GM23338 (cell line): ENCODE measurements at regions not wholly inside any gene's neighbourhood (a gene's known extent, or its start where the extent isn't known, plus 50 kb on each side); places are given as distances from the start of the nearest gene placed in this dataset.
A peak's percentile ranks its signal among the peaks of the same experiment; 100 is the strongest.

Source experiments
- ATAC-seq: fragments of 200-7000 bp; cut with Tn5 transposase; 3 replicates; pipeline ENCODE4 v1.9.1; 2020
- DNase-seq: peaks from one replicate; pipeline ENCODE4 v3.0.0-alpha.2; 2015; ENCODE audit warnings: low spot score
- H2AFZ ChIP-seq: fragments of 200-600 bp; sonication (generic); 2 replicates; pipeline ENCODE4 v1.8.0; 2016; ENCODE audit warnings: antibody characterized with exemption, mild to moderate bottlenecking, moderate library complexity
- H3F3A ChIP-seq: fragments of 200-600 bp; sonication (generic); replicated peaks from 2 replicates; pipeline ENCODE4 v1.8.0; 2017; ENCODE audit warnings: antibody characterized with exemption, mixed run types, low read depth
- H3K27ac ChIP-seq: fragments of 200-600 bp; sonication (generic); 2 replicates; pipeline ENCODE4 v1.6.1; 2016; ENCODE audit warnings: low read depth
- H3K27me3 ChIP-seq: fragments of 200-600 bp; sonication (generic); 2 replicates; pipeline ENCODE4 v1.8.0; 2016; ENCODE audit warnings: mild to moderate bottlenecking, mixed run types, moderate library complexity; ENCODE audit not compliant: insufficient read depth
- H3K36me3 ChIP-seq: fragments of 200-600 bp; sonication (generic); 2 replicates; pipeline ENCODE4 v1.8.0; 2016; ENCODE audit warnings: mild to moderate bottlenecking; ENCODE audit not compliant: insufficient read depth
- H3K4me1 ChIP-seq: fragments of 200-600 bp; sonication (generic); 2 replicates; pipeline ENCODE4 v1.8.0; 2016; ENCODE audit warnings: mild to moderate bottlenecking, moderate library complexity; ENCODE audit not compliant: insufficient read depth
- H3K4me2 ChIP-seq: fragments of 200-600 bp; sonication (generic); 2 replicates; pipeline ENCODE4 v1.7.1; 2017; ENCODE audit warnings: mixed run types
- H3K4me3 ChIP-seq: fragments of 200-600 bp; sonication (generic); 2 replicates; pipeline ENCODE4 v1.6.1; 2016; ENCODE audit warnings: mixed run types
- H3K79me2 ChIP-seq: fragments of 200-600 bp; sonication (generic); replicated peaks from 2 replicates; pipeline ENCODE4 v1.8.0; 2017; ENCODE audit warnings: mild to moderate bottlenecking; ENCODE audit not compliant: insufficient read depth
- H3K9me2 ChIP-seq: fragments of 200-600 bp; sonication (generic); 2 replicates; pipeline ENCODE4 v1.8.0; 2017; ENCODE audit not compliant: insufficient read depth
- H4K20me1 ChIP-seq: fragments of 200-600 bp; sonication (generic); replicated peaks from 2 replicates; pipeline ENCODE4 v1.8.0; 2017; ENCODE audit warnings: mild to moderate bottlenecking; ENCODE audit not compliant: insufficient read depth
- H3K27ac Mint-ChIP-seq: 2 replicates; pipeline ENCODE4 v1.8.0; 2020; ENCODE audit warnings: inconsistent platforms, mild to moderate bottlenecking, moderate library complexity, mixed read lengths
- H3K27me3 Mint-ChIP-seq: 3 replicates; pipeline ENCODE4 v1.8.0; 2022; ENCODE audit warnings: low read depth, mild to moderate bottlenecking, moderate library complexity, mixed read lengths, inconsistent platforms; ENCODE audit not compliant: insufficient read depth, poor library complexity
- H3K36me3 Mint-ChIP-seq: 3 replicates; pipeline ENCODE4 v1.8.0; 2021; ENCODE audit warnings: low read depth, mild to moderate bottlenecking, inconsistent platforms, moderate library complexity, mixed read lengths
- H3K4me1 Mint-ChIP-seq: 3 replicates; pipeline ENCODE4 v1.8.0; 2020; ENCODE audit warnings: mild to moderate bottlenecking, inconsistent platforms, mixed read lengths
- H3K4me3 Mint-ChIP-seq: 3 replicates; pipeline ENCODE4 v1.8.0; 2021; ENCODE audit warnings: moderate library complexity, mild to moderate bottlenecking, inconsistent platforms, mixed read lengths
- H3K9me3 Mint-ChIP-seq: 3 replicates; pipeline ENCODE4 v1.8.0; 2020; ENCODE audit warnings: moderate library complexity, mild to moderate bottlenecking, inconsistent platforms, mixed read lengths
- CREB1 ChIP-seq: fragments of 250-450 bp; sonication (Bioruptor Pico); IDR thresholded peaks from 2 replicates; pipeline ENCODE4 v1.5.0; 2020; ENCODE audit warnings: low read depth, mild to moderate bottlenecking, moderate library complexity
- CTCF ChIP-seq, 2 experiments: fragments of 200-600 bp in 1 of 2; sonication (generic) in 1 of 2; conservative IDR thresholded peaks; 2 replicates each; pipeline versions ENCODE4 v1.5.1 to v1.6.1; 2016 to 2017; ENCODE audit warnings: antibody characterized with exemption in 2 of 2, low read depth in 2 of 2, mild to moderate bottlenecking in 2 of 2, moderate library complexity in 1 of 2
- EZH2 ChIP-seq: fragments of 200-600 bp; sonication (generic); IDR thresholded peaks from one replicate; pipeline ENCODE4 v1.8.0; 2017; ENCODE audit warnings: antibody characterized with exemption, mild to moderate bottlenecking, low read depth; ENCODE audit not compliant: unreplicated experiment
- EZH2phosphoT487 ChIP-seq: fragments of 200-600 bp; sonication (generic); IDR thresholded peaks from one replicate; pipeline ENCODE4 v1.8.1; 2018; ENCODE audit warnings: antibody characterized with exemption; ENCODE audit not compliant: unreplicated experiment
- JUNB ChIP-seq: IDR thresholded peaks from one replicate; pipeline ENCODE4 v1.6.1; 2016; ENCODE audit warnings: antibody characterized with exemption; ENCODE audit not compliant: unreplicated experiment
- NANOG ChIP-seq: IDR thresholded peaks from 2 replicates; pipeline ENCODE4 v1.6.1; 2016; ENCODE audit warnings: antibody characterized with exemption, borderline replicate concordance
- POLR2AphosphoS5 ChIP-seq: IDR thresholded peaks from 2 replicates; pipeline ENCODE4 v1.6.1; 2016; ENCODE audit warnings: antibody characterized with exemption, low read depth
- STAT1 ChIP-seq: IDR thresholded peaks from one replicate; pipeline ENCODE4 v1.6.1; 2016; ENCODE audit warnings: antibody characterized with exemption; ENCODE audit not compliant: unreplicated experiment
- ZNF114 ChIP-seq: fragments of 250-450 bp; sonication (Bioruptor Pico); IDR thresholded peaks from 2 replicates; pipeline ENCODE4 v1.5.0; 2020; ENCODE audit warnings: mild to moderate bottlenecking, moderate library complexity
- ZNF331 ChIP-seq: fragments of 250-450 bp; sonication (Bioruptor Pico); IDR thresholded peaks from 2 replicates; pipeline ENCODE4 v1.5.0; 2020; ENCODE audit warnings: low read depth, mild to moderate bottlenecking, moderate library complexity
- TF ChIP-seq, protein P1 (sequence below): fragments of 250-450 bp; sonication (Bioruptor Pico); IDR thresholded peaks from 2 replicates; pipeline ENCODE4 v1.5.0; 2020; ENCODE audit warnings: mild to moderate bottlenecking, moderate library complexity
- TF ChIP-seq, protein P2 (sequence below): IDR thresholded peaks from one replicate; pipeline ENCODE4 v1.6.1; 2018; ENCODE audit warnings: antibody characterized with exemption; ENCODE audit not compliant: unreplicated experiment
- TF ChIP-seq, protein P3 (sequence below): IDR thresholded peaks from 2 replicates; pipeline ENCODE4 v1.6.1; 2016; ENCODE audit warnings: antibody characterized with exemption

- H3K9me2 ChIP-seq, result no peaks in the 10 kb centered on the region
- DNase-seq (no peak), ATAC-seq (peak; percentile 50; the same call in 2 of the 3 replicates)
- H3K4me2 ChIP-seq, result no peak overlapping the region
- Mint-ChIP-seq H3K27ac (no peak overlapping the region), H3K9me3 (no peaks in the 10 kb centered on the region), H3K4me3 (no peak overlapping the region), H3K27me3 (no peaks in the 10 kb centered on the region), H3K4me1 (peaks cover 11% of the 10 kb centered on the region; the same call in 2 of the 3 replicates), H3K36me3 (no peaks in the 10 kb centered on the region)
- H3K27me3 ChIP-seq, result no peaks in the 10 kb centered on the region
- no peaks in the 10 kb centered on the region for H3K36me3 ChIP-seq
- TF ChIP-seq ZNF331 (no peak), CTCF (conservative IDR thresholded peaks at IDR 0.05; ENCODE audit: low read depth in 2 of 2) (no peak), POLR2AphosphoS5 (no peak), NANOG (no peak), STAT1 (no peak), EZH2phosphoT487 (no peak), ZNF114 (CRISPR knock-in tag) (no peak), EZH2 (no peak), JUNB (no peak), CREB1 (CRISPR knock-in tag) (no peak)
- TF ChIP-seq, protein P1, sequence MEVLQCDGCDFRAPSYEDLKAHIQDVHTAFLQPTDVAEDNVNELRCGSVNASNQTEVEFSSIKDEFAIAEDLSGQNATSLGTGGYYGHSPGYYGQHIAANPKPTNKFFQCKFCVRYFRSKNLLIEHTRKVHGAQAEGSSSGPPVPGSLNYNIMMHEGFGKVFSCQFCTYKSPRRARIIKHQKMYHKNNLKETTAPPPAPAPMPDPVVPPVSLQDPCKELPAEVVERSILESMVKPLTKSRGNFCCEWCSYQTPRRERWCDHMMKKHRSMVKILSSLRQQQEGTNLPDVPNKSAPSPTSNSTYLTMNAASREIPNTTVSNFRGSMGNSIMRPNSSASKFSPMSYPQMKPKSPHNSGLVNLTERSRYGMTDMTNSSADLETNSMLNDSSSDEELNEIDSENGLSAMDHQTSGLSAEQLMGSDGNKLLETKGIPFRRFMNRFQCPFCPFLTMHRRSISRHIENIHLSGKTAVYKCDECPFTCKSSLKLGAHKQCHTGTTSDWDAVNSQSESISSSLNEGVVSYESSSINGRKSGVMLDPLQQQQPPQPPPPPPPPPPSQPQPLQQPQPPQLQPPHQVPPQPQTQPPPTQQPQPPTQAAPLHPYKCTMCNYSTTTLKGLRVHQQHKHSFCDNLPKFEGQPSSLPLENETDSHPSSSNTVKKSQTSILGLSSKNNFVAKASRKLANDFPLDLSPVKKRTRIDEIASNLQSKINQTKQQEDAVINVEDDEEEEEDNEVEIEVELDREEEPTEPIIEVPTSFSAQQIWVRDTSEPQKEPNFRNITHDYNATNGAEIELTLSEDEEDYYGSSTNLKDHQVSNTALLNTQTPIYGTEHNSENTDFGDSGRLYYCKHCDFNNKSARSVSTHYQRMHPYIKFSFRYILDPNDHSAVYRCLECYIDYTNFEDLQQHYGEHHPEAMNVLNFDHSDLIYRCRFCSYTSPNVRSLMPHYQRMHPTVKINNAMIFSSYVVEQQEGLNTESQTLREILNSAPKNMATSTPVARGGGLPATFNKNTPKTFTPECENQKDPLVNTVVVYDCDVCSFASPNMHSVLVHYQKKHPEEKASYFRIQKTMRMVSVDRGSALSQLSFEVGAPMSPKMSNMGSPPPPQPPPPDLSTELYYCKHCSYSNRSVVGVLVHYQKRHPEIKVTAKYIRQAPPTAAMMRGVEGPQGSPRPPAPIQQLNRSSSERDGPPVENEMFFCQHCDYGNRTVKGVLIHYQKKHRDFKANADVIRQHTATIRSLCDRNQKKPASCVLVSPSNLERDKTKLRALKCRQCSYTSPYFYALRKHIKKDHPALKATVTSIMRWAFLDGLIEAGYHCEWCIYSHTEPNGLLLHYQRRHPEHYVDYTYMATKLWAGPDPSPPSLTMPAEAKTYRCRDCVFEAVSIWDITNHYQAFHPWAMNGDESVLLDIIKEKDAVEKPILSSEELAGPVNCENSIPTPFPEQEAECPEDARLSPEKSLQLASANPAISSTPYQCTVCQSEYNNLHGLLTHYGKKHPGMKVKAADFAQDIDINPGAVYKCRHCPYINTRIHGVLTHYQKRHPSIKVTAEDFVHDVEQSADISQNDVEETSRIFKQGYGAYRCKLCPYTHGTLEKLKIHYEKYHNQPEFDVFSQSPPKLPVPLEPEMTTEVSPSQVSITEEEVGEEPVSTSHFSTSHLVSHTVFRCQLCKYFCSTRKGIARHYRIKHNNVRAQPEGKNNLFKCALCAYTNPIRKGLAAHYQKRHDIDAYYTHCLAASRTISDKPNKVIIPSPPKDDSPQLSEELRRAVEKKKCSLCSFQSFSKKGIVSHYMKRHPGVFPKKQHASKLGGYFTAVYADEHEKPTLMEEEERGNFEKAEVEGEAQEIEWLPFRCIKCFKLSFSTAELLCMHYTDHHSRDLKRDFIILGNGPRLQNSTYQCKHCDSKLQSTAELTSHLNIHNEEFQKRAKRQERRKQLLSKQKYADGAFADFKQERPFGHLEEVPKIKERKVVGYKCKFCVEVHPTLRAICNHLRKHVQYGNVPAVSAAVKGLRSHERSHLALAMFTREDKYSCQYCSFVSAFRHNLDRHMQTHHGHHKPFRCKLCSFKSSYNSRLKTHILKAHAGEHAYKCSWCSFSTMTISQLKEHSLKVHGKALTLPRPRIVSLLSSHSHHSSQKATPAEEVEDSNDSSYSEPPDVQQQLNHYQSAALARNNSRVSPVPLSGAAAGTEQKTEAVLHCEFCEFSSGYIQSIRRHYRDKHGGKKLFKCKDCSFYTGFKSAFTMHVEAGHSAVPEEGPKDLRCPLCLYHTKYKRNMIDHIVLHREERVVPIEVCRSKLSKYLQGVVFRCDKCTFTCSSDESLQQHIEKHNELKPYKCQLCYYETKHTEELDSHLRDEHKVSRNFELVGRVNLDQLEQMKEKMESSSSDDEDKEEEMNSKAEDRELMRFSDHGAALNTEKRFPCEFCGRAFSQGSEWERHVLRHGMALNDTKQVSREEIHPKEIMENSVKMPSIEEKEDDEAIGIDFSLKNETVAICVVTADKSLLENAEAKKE (CRISPR knock-in tag), result no peak
- TF ChIP-seq, protein P2, sequence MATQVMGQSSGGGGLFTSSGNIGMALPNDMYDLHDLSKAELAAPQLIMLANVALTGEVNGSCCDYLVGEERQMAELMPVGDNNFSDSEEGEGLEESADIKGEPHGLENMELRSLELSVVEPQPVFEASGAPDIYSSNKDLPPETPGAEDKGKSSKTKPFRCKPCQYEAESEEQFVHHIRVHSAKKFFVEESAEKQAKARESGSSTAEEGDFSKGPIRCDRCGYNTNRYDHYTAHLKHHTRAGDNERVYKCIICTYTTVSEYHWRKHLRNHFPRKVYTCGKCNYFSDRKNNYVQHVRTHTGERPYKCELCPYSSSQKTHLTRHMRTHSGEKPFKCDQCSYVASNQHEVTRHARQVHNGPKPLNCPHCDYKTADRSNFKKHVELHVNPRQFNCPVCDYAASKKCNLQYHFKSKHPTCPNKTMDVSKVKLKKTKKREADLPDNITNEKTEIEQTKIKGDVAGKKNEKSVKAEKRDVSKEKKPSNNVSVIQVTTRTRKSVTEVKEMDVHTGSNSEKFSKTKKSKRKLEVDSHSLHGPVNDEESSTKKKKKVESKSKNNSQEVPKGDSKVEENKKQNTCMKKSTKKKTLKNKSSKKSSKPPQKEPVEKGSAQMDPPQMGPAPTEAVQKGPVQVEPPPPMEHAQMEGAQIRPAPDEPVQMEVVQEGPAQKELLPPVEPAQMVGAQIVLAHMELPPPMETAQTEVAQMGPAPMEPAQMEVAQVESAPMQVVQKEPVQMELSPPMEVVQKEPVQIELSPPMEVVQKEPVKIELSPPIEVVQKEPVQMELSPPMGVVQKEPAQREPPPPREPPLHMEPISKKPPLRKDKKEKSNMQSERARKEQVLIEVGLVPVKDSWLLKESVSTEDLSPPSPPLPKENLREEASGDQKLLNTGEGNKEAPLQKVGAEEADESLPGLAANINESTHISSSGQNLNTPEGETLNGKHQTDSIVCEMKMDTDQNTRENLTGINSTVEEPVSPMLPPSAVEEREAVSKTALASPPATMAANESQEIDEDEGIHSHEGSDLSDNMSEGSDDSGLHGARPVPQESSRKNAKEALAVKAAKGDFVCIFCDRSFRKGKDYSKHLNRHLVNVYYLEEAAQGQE, result no peak
- TF ChIP-seq, protein P3, sequence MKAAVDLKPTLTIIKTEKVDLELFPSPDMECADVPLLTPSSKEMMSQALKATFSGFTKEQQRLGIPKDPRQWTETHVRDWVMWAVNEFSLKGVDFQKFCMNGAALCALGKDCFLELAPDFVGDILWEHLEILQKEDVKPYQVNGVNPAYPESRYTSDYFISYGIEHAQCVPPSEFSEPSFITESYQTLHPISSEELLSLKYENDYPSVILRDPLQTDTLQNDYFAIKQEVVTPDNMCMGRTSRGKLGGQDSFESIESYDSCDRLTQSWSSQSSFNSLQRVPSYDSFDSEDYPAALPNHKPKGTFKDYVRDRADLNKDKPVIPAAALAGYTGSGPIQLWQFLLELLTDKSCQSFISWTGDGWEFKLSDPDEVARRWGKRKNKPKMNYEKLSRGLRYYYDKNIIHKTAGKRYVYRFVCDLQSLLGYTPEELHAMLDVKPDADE, result no peak
- H4K20me1 ChIP-seq, result no peaks in the 10 kb centered on the region
- no peaks in the 10 kb centered on the region for H3K79me2 ChIP-seq
- no peak overlapping the region for H2AFZ ChIP-seq
- no peak overlapping the region for H3K27ac ChIP-seq
- no peaks in the 10 kb centered on the region for H3F3A ChIP-seq
- peaks cover 7% of the 10 kb centered on the region; the same call in 1 of the 2 replicates for H3K4me1 ChIP-seq
- H3K4me3 ChIP-seq, result no peak overlapping the region
Measured at GRCh38 chr2:159854481-159854880, 56.5 kb upstream of the CD302 start.
